ENCODE measurements at regions not wholly inside any gene's neighbourhood (a gene's known extent, or its start where the extent isn't known, plus 50 kb on each side); places are given as distances from the start of the nearest gene placed in this dataset.

GRCh38 chr4:54172156-54172555, 56.9 kb upstream of the PDGFRA start:
- no peak overlapping the region for H3K18ac ChIP-seq (ENCODE audit: low read depth in 1 of 2, low read length in 2 of 2)
- no peak overlapping the region for H4K91ac ChIP-seq (ENCODE audit: low read length)
- no peak overlapping the region for H2AFZ ChIP-seq (ENCODE audit: low read depth, low read length)
- no peak overlapping the region for H2AK5ac ChIP-seq (ENCODE audit: low read length, severe bottlenecking)
- H2BK5ac ChIP-seq (ENCODE audit: low read depth, low read length, poor library complexity, severe bottlenecking) = no peak overlapping the region
- no peak overlapping the region for H3K27ac ChIP-seq (ENCODE audit: low read length, poor library complexity, severe bottlenecking)
- no peak overlapping the region for H3K4me3 ChIP-seq (ENCODE audit: insufficient read depth in 1 of 2, low read depth in 1 of 2, low read length in 2 of 2)
- no peak overlapping the region for H3K9ac ChIP-seq (ENCODE audit: low read length)
- no peak overlapping the region for H2BK120ac ChIP-seq (ENCODE audit: low read depth, low read length)
- H3K36me3 ChIP-seq (ENCODE audit: control insufficient read depth in 1 of 2, insufficient read depth in 2 of 2, low read depth in 1 of 2, low read length in 2 of 2) = no peaks in the 10 kb centered on the region
- H3K4ac ChIP-seq (ENCODE audit: low read depth in 1 of 2, low read length in 2 of 2) = no peak overlapping the region
- no peaks in the 10 kb centered on the region for H3K4me1 ChIP-seq (ENCODE audit: control insufficient read depth, insufficient read depth, low read depth, low read length)
- H2BK12ac ChIP-seq (ENCODE audit: low read length in 2 of 2) = no peak overlapping the region
- no peak overlapping the region for H2BK15ac ChIP-seq (ENCODE audit: low read depth, poor library complexity, severe bottlenecking)
- H3K27me3 ChIP-seq (ENCODE audit: control insufficient read depth in 1 of 2, insufficient read depth in 1 of 2, low read length in 2 of 2) = peaks cover 0 to 19% of the 10 kb centered on the region in 2 experiments
- H4K8ac ChIP-seq (ENCODE audit: low read length) = no peak overlapping the region
- H3K9me3 ChIP-seq (ENCODE audit: control insufficient read depth, low read length) = no peaks in the 10 kb centered on the region
- DNase-seq = no peak
- H3K4me2 ChIP-seq (ENCODE audit: low read length, poor library complexity, severe bottlenecking) = no peak overlapping the region
- H3K79me1 ChIP-seq (replicated peaks; ENCODE audit: low read length, poor library complexity, severe bottlenecking) = no peaks in the 10 kb centered on the region
- H3K14ac ChIP-seq (ENCODE audit: low read length in 2 of 2) = no peak overlapping the region
- no peak overlapping the region for H3K23ac ChIP-seq (ENCODE audit: low read length in 2 of 2)
- WGBS = 81% methylated on average over 4 of the region's 4 CpGs

- Histone ChIP-seq H2BK15ac (ENCODE audit: low read depth, poor library complexity, severe bottlenecking) (no peak overlapping the region), H2BK12ac (ENCODE audit: low read length in 2 of 2) (no peak overlapping the region), H3K18ac (ENCODE audit: low read depth in 1 of 2, low read length in 2 of 2) (no peak overlapping the region), H3K14ac (ENCODE audit: low read length in 2 of 2) (no peak overlapping the region), H3K36me3 (ENCODE audit: control insufficient read depth in 1 of 2, insufficient read depth in 2 of 2, low read depth in 1 of 2, low read length in 2 of 2) (no peaks in the 10 kb centered on the region), H2AK5ac (ENCODE audit: low read length, severe bottlenecking) (no peak overlapping the region), H3K79me1 (replicated peaks; ENCODE audit: low read length, poor library complexity, severe bottlenecking) (no peaks in the 10 kb centered on the region), H4K91ac (ENCODE audit: low read length) (no peak overlapping the region), H3K9me3 (ENCODE audit: control insufficient read depth, low read length) (no peaks in the 10 kb centered on the region), H3K4ac (ENCODE audit: low read depth in 1 of 2, low read length in 2 of 2) (no peak overlapping the region), H2BK120ac (ENCODE audit: low read depth, low read length) (no peak overlapping the region), H3K27ac (ENCODE audit: low read length, poor library complexity, severe bottlenecking) (no peak overlapping the region), H3K4me2 (ENCODE audit: low read length, poor library complexity, severe bottlenecking) (no peak overlapping the region), H3K4me3 (ENCODE audit: insufficient read depth in 1 of 2, low read depth in 1 of 2, low read length in 2 of 2) (no peak overlapping the region), H2BK5ac (ENCODE audit: low read depth, low read length, poor library complexity, severe bottlenecking) (no peak overlapping the region), H2AFZ (ENCODE audit: low read depth, low read length) (no peak overlapping the region), H4K8ac (ENCODE audit: low read length) (no peak overlapping the region), H3K4me1 (ENCODE audit: control insufficient read depth, insufficient read depth, low read depth, low read length) (no peaks in the 10 kb centered on the region), H3K9ac (ENCODE audit: low read length) (no peak overlapping the region), H3K27me3 (ENCODE audit: control insufficient read depth in 1 of 2, insufficient read depth in 1 of 2, low read length in 2 of 2) (peaks cover 0 to 13% of the 10 kb centered on the region in 2 experiments), H3K23ac (ENCODE audit: low read length in 2 of 2) (no peak overlapping the region)
- 88% methylated on average over 2 of the region's 4 CpGs for WGBS
- DNase-seq = no peak
Measured at GRCh38 chr4:54173281-54173912, 55.7 kb upstream of the PDGFRA start.

- 83% methylated on average over 1 of the region's 2 CpGs for WGBS
Measured at GRCh38 chr4:54176202-54176601, 52.9 kb upstream of the PDGFRA start.

More at GRCh38 chr4:54176202-54176601, 52.9 kb upstream of the PDGFRA start:
- H3K4me3 ChIP-seq (ENCODE audit: insufficient read depth in 1 of 2, low read depth in 1 of 2, low read length in 2 of 2) = no peak overlapping the region
- H3K9ac ChIP-seq (ENCODE audit: low read length) = no peak overlapping the region
- H2BK12ac ChIP-seq (ENCODE audit: low read length in 2 of 2) = no peak overlapping the region
- H2BK5ac ChIP-seq (ENCODE audit: low read depth, low read length, poor library complexity, severe bottlenecking) = no peak overlapping the region
- H2BK120ac ChIP-seq (ENCODE audit: low read depth, low read length) = no peak overlapping the region
- no peak overlapping the region for H4K91ac ChIP-seq (ENCODE audit: low read length)
- H3K36me3 ChIP-seq (ENCODE audit: control insufficient read depth in 1 of 2, insufficient read depth in 2 of 2, low read depth in 1 of 2, low read length in 2 of 2) = no peaks in the 10 kb centered on the region
- H3K4me1 ChIP-seq (ENCODE audit: control insufficient read depth, insufficient read depth, low read depth, low read length) = no peaks in the 10 kb centered on the region
- H2AK5ac ChIP-seq (ENCODE audit: low read length, severe bottlenecking) = no peak overlapping the region
- H3K23ac ChIP-seq (ENCODE audit: low read length in 2 of 2) = no peak overlapping the region
- H3K4me2 ChIP-seq (ENCODE audit: low read length, poor library complexity, severe bottlenecking) = no peak overlapping the region
- no peak overlapping the region for H3K4ac ChIP-seq (ENCODE audit: low read depth in 1 of 2, low read length in 2 of 2)
- no peak overlapping the region for H2AFZ ChIP-seq (ENCODE audit: low read depth, low read length)
- H3K27me3 ChIP-seq (ENCODE audit: control insufficient read depth in 1 of 2, insufficient read depth in 1 of 2, low read length in 2 of 2) = peaks cover 0 to 4% of the 10 kb centered on the region in 2 experiments
- H3K9me3 ChIP-seq (ENCODE audit: control insufficient read depth, low read length) = no peaks in the 10 kb centered on the region
- H3K27ac ChIP-seq (ENCODE audit: low read length, poor library complexity, severe bottlenecking) = no peak overlapping the region
- DNase-seq = no peak
- no peak overlapping the region for H3K14ac ChIP-seq (ENCODE audit: low read length in 2 of 2)
- no peak overlapping the region for H2BK15ac ChIP-seq (ENCODE audit: low read depth, poor library complexity, severe bottlenecking)
- no peak overlapping the region for H4K8ac ChIP-seq (ENCODE audit: low read length)
- H3K18ac ChIP-seq (ENCODE audit: low read depth in 1 of 2, low read length in 2 of 2) = no peak overlapping the region
- H3K79me1 ChIP-seq (replicated peaks; ENCODE audit: low read length, poor library complexity, severe bottlenecking) = no peaks in the 10 kb centered on the region

Measured in mesenchymal stem cell (in vitro differentiated cells and primary cell).